GM10847 (cell line): ENCODE measurements at regions not wholly inside any gene's neighbourhood (a gene's known extent, or its start where the extent isn't known, plus 50 kb on each side); places are given as distances from the start of the nearest gene placed in this dataset.

ENCODE experiments used
- POLR2A ChIP-seq: IDR thresholded peaks from 2 replicates; pipeline ENCODE4 v1.6.1; 2011; ENCODE audit not compliant: insufficient read length; ENCODE audit errors: extremely low read depth

GRCh38 chr1:173410794-173411236 is 66.3 kb upstream of the PRDX6 start:
- no peak for TF ChIP-seq POLR2A

GRCh38 chr1:173411835-173412742 is 65.0 kb upstream of the PRDX6 start:
- TF ChIP-seq POLR2A: no peak

GRCh38 chr1:173413271-173413707 is 63.8 kb upstream of the PRDX6 start:
- peak; percentile 17 for TF ChIP-seq POLR2A

- no peak for TF ChIP-seq POLR2A
Measured at GRCh38 chr1:173414136-173414535, 63.0 kb upstream of the PRDX6 start.

- TF ChIP-seq POLR2A: no peak
Measured at GRCh38 chr1:173414539-173415226, 62.5 kb upstream of the PRDX6 start.

GRCh38 chr1:173415490-173415889 is 61.6 kb upstream of the PRDX6 start:
- TF ChIP-seq POLR2A: no peak

GRCh38 chr1:173415905-173416450 is 61.2 kb upstream of the PRDX6 start:
- no peak for TF ChIP-seq POLR2A

- TF ChIP-seq POLR2A: no peak
Measured at GRCh38 chr1:173417563-173417962, 59.6 kb upstream of the PRDX6 start.

GRCh38 chr1:173418107-173418985 is 58.8 kb upstream of the PRDX6 start:
- TF ChIP-seq POLR2A: no peak

- no peak for TF ChIP-seq POLR2A
Measured at GRCh38 chr1:173420330-173420806, 56.8 kb upstream of the PRDX6 start.

- no peak for TF ChIP-seq POLR2A
Measured at GRCh38 chr1:173421286-173421685, 55.8 kb upstream of the PRDX6 start.

- no peak for TF ChIP-seq POLR2A
Measured at GRCh38 chr1:173421789-173422188, 55.3 kb upstream of the PRDX6 start.

- no peak for TF ChIP-seq POLR2A
Measured at GRCh38 chr1:173422456-173422976, 54.6 kb upstream of the PRDX6 start.

GRCh38 chr1:173423291-173423690 is 53.8 kb upstream of the PRDX6 start:
- TF ChIP-seq POLR2A: no peak
